Ramos (cell line): ENCODE measurements at regions not wholly inside any gene's neighbourhood (a gene's known extent, or its start where the extent isn't known, plus 50 kb on each side); places are given as distances from the start of the nearest gene placed in this dataset.
"Not testable (repeated sequence)": the region's sequence is repeated elsewhere in the genome, so short reads cannot be mapped to it uniquely, and the experiment has no call there.

Experiments
- in situ Hi-C: fragments of 300-500 bp; cut with MboI; formaldehyde crosslinking; loops from one replicate; pipeline ENCODE4 v1.14.3; 2022; ENCODE audit warnings: low sequenced_read_pairs; ENCODE audit not compliant: unreplicated experiment

DNA sequence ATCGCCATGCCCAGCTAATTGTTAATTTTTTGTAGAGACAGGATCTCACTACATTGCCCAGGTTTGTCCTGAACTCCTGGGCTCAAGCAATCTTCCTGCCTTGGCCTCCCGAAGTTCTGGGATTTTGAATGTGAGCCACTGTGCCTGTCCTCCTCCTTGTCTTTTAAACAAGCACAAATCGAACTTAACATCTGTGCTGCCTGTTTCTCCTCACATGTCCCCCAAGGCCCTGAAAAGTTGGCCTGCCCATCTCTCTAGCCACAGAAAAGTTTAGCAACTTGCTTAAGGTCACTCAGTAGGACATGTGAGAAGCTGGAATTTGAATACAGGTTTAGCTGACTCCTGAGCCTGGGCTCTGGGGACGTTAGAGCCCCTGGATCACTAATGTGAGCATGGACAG, 115.7 kb upstream of the KCNG1 start:
- in situ Hi-C loops: no loop called here

DNA sequence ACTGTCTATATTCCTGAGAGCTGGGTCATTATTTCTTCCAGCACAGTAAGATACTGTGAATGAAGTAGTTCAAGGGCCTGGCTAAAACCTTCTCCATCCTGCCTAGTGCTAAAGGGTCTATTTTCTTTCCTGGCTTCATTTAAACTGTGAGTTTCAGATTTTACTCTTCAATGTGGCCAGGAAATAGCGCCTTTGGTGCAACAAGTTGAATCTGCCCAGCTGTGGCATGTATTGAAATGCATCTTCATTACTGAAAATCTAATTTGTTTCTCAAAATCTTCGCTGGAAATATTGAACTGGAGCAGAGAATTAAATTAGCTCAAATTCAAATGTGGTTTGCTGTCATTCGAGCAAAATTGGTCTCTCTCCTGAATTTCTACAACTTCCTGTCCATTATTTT, 114.6 kb upstream of the KCNG1 start:
- in situ Hi-C loops: no loop called here

GRCh38 chr20:51135926-51136715, 113.2 kb upstream of the KCNG1 start:
- in situ Hi-C loops: no loop called here

DNA sequence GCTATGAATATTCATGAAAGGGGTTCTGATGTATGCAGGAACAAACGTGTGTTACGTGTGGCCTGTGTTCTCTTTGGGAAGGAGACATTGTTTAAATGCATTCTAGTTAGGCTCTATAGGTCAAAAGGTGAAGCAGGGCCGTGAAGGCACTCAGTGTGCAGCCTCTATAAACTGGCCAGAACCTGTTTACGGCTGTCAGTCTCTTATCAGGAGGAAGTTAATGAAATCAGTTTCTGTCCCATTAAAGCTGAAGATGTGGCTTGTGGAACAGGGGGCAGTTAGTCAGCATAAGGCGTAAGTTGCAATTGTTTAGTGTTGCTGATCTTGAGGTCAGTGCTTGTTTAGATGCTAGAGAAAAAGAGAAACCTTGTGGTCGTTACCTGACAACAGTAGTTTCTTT, 111.5 kb upstream of the KCNG1 start:
- in situ Hi-C loops: no loop called here

- in situ Hi-C loops: no loop called here
Measured at GRCh38 chr20:51132279-51132678, 109.4 kb upstream of the KCNG1 start.

- in situ Hi-C loops: no loop called here
Measured at GRCh38 chr20:51131811-51132210, 108.9 kb upstream of the KCNG1 start.

DNA sequence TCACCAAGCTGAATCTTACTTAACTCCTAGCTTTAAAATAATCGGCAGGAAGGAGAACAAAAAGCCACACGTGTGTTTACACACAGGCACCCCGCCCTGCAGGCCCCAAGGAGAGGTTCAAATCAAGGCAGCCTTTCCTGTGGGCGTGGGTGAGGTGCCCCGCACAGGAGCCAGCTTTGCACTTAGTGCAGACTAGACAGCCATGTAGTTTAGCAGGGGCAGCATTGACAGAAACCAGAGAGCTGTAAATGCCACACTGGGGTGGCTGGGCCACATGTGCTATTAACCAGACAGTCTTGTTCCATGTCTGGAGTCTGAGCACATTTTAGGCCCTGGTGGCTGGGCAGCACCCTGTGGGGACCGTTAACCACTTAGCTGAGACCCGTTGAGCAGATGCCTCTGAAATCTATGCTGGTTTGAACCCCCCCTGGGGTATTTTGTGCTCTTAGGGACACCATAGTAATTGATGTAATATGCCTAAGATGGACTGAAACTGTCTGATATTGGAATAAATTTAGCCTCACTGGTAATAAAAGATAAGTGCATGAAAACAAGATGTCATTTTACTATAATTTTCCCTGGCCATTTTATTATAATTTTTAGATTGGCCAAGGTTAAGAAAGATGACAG, 106.4 kb upstream of the KCNG1 start:
- in situ Hi-C loops: no loop called here

DNA sequence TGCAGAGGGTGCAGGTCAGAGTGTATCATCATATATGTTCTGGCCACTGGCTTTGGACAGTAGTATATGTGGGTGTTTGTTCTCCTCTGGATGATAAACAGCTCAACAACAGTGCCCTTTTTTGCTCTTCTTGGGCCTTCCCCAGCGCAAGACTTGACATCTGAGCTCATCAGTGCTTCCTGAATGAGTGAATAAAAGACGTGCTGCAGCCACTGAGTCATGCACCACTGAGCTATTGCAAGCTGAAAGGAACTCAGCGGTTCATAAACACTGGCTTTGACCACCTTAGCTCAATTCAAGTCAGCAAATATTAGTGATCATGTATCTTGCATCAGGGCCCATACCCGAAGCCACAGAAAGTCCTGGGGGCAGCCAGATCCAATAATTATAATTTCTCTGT, 105.3 kb upstream of the KCNG1 start:
- in situ Hi-C loops: no loop called here

DNA sequence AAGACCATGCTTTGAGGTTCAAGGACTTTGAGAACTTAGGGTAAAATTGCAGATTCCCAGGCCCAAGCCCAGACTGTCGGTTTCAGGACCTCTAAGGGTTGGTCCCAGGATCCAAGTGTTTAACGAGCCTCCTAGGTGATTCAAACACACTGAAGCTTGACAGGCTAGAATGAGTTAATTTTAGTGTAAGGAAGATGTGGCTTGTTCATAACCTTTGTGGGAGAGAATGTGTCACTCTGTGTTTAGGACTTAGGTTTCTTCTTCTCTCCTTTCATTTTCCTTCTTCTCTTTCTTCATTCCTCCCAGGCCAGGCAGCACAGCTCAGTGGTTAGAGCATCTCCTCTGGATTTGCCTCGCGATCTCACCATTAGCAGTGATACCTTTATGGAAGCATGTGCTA, 104.8 kb upstream of the KCNG1 start:
- in situ Hi-C loops: no loop called here

GRCh38 chr20:51126337-51126736, 103.4 kb upstream of the KCNG1 start:
- in situ Hi-C loops: no loop called here

GRCh38 chr20:51125780-51126179, 102.9 kb upstream of the KCNG1 start:
- in situ Hi-C loops: no loop called here

DNA sequence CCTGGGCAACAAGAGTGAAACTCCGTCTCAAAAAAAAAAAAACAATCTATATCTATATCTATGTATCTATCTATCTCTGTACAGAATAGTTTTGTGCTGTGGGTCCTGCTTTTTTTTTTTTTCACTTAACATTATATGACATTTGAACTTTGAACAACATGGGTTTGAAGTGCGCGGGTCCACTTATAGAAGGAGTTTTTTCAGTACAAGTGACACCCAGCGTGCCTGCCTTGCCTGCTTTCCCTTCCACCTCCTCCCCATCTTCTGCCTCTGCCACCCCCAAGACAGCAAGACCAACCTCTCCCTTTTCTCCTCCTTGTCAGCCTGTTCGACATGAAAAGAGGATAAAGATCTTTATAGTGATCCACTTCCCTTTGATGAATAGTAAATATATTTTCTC, 102.2 kb upstream of the KCNG1 start:
- in situ Hi-C loops: no loop called here

DNA sequence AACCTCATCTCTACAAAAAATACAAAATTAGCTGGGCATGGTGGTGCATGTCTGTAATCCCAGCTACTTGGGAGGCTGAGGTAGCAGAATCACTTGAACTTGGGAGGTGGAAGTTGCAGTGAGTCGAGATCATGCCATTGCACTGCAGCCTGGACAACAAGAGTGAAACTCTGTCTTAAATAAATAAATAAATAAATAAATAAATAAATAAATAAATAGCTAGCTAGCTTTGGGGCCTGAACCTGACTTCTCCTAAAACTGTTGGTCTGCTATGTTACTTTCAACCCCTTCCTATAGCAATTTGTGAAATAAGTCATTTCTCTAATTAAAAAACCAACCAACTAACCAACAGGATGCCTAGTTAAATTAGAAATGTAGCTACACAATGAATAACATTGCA, 101.0 kb upstream of the KCNG1 start:
- in situ Hi-C loops: not testable (repeated sequence)

GRCh38 chr20:51122931-51123658, 100.2 kb upstream of the KCNG1 start:
- in situ Hi-C loops: no loop called here

- in situ Hi-C loops: no loop called here
Measured at GRCh38 chr20:51121901-51122412, 99.0 kb upstream of the KCNG1 start.

DNA sequence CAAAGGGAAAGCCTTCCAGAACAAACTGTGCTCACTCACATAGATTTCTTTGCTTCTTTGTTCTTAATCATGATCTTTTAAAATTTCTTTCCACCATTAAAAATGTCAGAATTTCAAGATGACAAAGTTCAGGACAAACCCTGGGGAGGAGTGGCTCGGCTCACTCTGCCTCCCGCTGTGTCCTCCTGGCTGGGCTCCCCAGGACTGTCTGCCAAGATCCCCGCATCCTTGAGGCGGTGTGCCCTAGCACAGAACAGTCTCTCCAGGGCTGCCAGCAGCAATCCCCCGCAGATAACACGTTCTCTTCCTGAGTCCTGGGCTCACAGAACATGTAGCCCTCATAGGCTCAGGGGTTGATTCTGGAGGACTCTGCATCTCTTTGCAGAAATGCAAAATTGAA, 98.4 kb upstream of the KCNG1 start:
- in situ Hi-C loops: no loop called here

- in situ Hi-C loops: no loop called here
Measured at GRCh38 chr20:51120868-51121267, 98.0 kb upstream of the KCNG1 start.

DNA sequence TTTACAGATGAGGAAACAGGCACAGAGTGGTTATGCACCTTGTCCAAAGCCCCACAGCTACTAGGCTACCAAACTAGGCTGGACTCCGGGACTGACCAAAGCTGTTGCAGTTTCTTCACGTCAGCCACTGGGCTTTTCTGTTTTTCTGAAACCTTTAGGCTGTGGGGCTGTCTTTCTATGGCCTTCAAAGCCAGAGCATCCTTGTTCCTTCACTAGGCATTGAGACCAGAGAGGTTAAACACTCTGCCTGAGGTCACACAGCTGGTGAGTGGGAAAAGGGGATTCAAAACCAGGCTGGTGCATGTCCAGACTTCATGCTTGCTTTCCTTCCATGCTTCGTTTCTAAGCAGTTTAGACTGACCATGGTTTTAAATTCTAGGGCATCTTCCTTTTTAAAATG, 97.5 kb upstream of the KCNG1 start:
- in situ Hi-C loops: no loop called here

DNA sequence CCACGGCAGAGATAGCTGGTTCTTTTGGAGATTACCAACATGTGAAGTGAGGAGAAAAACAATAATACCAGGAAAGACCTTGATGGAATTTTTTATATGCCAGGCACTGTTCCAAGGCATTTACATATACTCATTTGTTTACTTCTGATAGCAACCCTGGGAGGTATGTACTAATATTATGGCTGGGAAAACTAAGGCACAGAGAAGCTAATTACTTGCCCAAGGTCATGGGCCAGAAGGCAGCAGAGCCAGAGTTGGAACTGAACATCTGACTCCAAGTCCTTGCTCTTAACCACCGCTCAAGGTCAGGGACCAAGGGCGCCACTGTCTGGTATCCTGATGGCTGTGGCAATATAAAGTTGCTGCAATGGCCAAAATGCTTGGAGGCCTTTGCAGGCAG, 97.0 kb upstream of the KCNG1 start:
- in situ Hi-C loops: no loop called here

GRCh38 chr20:51118985-51119527, 96.1 kb upstream of the KCNG1 start:
- in situ Hi-C loops: no loop called here

GRCh38 chr20:51118216-51118615, 95.3 kb upstream of the KCNG1 start:
- in situ Hi-C loops: no loop called here
